ENCODE measurements at regions not wholly inside any gene's neighbourhood (a gene's known extent, or its start where the extent isn't known, plus 50 kb on each side); places are given as distances from the start of the nearest gene placed in this dataset.

DNA sequence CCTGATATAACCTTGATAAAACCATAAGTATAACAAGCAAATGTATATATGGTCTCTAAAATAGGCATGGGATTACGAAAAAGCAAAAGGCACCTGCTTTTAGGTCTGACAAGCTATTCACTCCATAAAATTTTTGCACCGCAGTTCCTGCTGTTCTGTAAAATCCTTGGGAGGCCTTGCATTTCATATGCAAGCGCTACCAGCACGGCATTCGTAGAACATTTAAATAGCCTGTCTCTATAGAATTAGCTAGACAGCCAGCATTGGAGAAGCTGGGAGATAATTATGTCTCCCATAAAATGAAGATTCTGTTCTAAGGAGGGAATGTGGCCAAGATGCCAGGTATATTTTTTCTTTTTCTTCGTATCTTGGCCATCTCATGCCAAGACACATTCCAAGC is 64.5 kb upstream of the ATXN1 start:
- Histone ChIP-seq H4K20me1 (ENCODE audit: insufficient read depth, low read length) (no peaks in the 10 kb centered on the region), H2AFZ (ENCODE audit: low read length) (no peak overlapping the region), H3K79me2 (ENCODE audit: insufficient read depth, low read depth, low read length) (no peaks in the 10 kb centered on the region), H3K4me3 (ENCODE audit: low read depth, low read length, poor library complexity, severe bottlenecking) (no peak overlapping the region), H3K9me2 (ENCODE audit: insufficient read depth, low read length) (no peaks in the 10 kb centered on the region), H3K36me3 (ENCODE audit: insufficient read depth, low read length) (no peaks in the 10 kb centered on the region), H3K27ac (ENCODE audit: low read depth, low read length, poor library complexity, severe bottlenecking) (no peak overlapping the region), H3K4me1 (ENCODE audit: insufficient read depth, low read length, poor library complexity, severe bottlenecking) (no peaks in the 10 kb centered on the region), H3K9me3 (ENCODE audit: low read length) (no peaks in the 10 kb centered on the region), H3K4me2 (ENCODE audit: low read length) (no peak overlapping the region)
- ChIA-PET CTCF (ENCODE audit: unreplicated experiment) (no interaction called here), POLR2A (interaction anchor here (0.9 to 1.0 kb wide), 2 partner anchors 11 to 24 kb away, joined by 3 to 4 read pairs; no protein-coding TSS in a partner anchor)
- no peak for DNase-seq (ENCODE audit: low spot score)
- TF ChIP-seq, protein P1, sequence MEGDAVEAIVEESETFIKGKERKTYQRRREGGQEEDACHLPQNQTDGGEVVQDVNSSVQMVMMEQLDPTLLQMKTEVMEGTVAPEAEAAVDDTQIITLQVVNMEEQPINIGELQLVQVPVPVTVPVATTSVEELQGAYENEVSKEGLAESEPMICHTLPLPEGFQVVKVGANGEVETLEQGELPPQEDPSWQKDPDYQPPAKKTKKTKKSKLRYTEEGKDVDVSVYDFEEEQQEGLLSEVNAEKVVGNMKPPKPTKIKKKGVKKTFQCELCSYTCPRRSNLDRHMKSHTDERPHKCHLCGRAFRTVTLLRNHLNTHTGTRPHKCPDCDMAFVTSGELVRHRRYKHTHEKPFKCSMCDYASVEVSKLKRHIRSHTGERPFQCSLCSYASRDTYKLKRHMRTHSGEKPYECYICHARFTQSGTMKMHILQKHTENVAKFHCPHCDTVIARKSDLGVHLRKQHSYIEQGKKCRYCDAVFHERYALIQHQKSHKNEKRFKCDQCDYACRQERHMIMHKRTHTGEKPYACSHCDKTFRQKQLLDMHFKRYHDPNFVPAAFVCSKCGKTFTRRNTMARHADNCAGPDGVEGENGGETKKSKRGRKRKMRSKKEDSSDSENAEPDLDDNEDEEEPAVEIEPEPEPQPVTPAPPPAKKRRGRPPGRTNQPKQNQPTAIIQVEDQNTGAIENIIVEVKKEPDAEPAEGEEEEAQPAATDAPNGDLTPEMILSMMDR (conservative IDR thresholded peaks at IDR 0.05; ENCODE audit: low read length), result no peak
- intact Hi-C loops (cut with micrococcal nuclease; ENCODE audit: unreplicated experiment), result no loop called here
- BruUV-seq (replicated peaks), result no TSS peak

DNA sequence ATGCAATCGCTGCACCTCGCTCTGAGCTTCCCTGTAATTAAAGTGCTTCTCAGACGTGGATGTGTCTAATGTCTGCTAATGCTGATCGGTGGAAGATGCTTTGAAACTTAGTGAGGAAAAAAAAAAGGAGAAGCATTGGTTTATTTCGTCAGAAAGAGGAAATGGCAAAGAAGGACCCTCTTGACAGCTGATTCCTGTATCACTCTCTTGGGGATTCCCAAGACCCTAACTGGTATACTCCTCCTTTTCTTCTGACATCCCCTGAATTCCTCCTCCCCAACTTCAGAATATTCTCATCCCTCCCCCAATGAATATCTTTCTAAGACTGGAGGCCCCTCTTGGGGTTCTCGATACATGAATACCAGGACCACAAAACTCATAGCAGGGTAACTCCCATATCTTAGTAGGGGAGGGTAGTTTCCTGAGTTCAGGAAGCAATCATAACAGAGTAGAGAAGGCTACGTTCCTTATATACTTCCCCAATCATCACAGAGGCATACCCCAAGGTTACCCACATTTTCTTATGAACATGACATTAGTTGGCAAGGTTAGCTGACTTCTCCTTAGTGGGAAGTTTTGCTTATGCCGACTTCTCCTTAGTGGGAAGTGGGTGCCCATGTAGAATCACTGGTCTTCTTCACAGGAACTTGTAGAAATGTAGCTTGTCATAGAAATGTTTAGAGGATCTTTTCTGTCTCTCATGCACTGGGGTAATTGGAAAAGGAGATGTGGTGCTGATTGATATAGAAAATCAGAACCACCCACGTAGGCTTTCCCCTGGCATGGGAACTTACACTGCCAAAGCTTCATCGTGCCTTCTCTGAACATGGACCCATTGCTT is 63.8 kb upstream of the ATXN1 start:
- TF ChIP-seq EZH2phosphoT487 (IDR thresholded peaks at IDR 0.05; ENCODE audit: borderline replicate concordance, low read depth, low read length), result no peak
- TF ChIP-seq, protein P1 (conservative IDR thresholded peaks at IDR 0.05; ENCODE audit: low read length), result no peak
- intact Hi-C loops (cut with micrococcal nuclease; ENCODE audit: unreplicated experiment), result no loop called here
- Histone ChIP-seq H3K36me3 (ENCODE audit: insufficient read depth, low read length) (no peaks in the 10 kb centered on the region), H3K79me2 (ENCODE audit: insufficient read depth, low read depth, low read length) (no peaks in the 10 kb centered on the region), H3K27ac (ENCODE audit: low read depth, low read length, poor library complexity, severe bottlenecking) (no peak overlapping the region), H3K4me2 (ENCODE audit: low read length) (no peak overlapping the region), H2AFZ (ENCODE audit: low read length) (no peak overlapping the region), H3K9me2 (ENCODE audit: insufficient read depth, low read length) (no peaks in the 10 kb centered on the region), H3K9me3 (ENCODE audit: low read length) (no peaks in the 10 kb centered on the region), H3K4me1 (ENCODE audit: insufficient read depth, low read length, poor library complexity, severe bottlenecking) (no peaks in the 10 kb centered on the region), H3K4me3 (ENCODE audit: low read depth, low read length, poor library complexity, severe bottlenecking) (no peak overlapping the region), H4K20me1 (ENCODE audit: insufficient read depth, low read length) (no peaks in the 10 kb centered on the region)
- no peak for DNase-seq (ENCODE audit: low spot score)
- ChIA-PET CTCF (ENCODE audit: unreplicated experiment) (no interaction called here), POLR2A (interaction anchor here (0.9 kb wide), 1 partner anchor 12 kb away, joined by 3 read pairs; no protein-coding TSS in a partner anchor)
- no TSS peak for BruUV-seq (replicated peaks)

DNA sequence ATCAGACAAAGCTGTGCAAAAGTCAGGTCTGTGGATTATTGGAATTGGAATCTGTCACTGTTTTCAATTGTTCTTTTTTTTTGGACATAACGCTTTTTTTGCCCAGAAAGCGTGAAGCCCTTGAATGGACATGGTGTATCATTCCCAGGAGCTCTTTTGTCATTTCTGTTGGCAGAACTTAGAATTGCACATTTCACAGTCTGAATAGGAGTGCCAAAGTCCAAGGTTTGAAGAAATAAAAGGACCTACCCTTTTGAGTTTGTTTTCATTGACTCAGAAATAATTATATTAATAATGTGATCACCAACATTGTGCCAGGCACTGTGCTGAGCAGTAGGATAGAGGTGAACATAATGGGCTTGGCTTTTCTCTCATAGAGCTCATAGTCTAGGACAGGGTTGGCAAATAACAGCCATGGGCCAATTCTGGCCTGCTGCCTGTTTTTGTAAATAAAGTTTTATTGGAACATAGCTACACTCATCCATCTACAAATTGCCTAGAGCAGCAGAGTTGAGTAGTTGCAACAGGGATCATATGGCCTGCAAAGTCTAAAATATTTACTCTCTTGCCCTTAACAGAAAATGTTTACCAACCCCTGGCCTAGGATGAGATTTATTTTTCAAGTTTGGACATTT is 62.6 kb upstream of the ATXN1 start:
- Histone ChIP-seq H3K4me1 (ENCODE audit: insufficient read depth, low read length, poor library complexity, severe bottlenecking) (no peaks in the 10 kb centered on the region), H3K27ac (ENCODE audit: low read depth, low read length, poor library complexity, severe bottlenecking) (no peak overlapping the region), H3K9me3 (ENCODE audit: low read length) (no peaks in the 10 kb centered on the region), H3K4me2 (ENCODE audit: low read length) (no peak overlapping the region), H3K36me3 (ENCODE audit: insufficient read depth, low read length) (no peaks in the 10 kb centered on the region), H3K9me2 (ENCODE audit: insufficient read depth, low read length) (no peaks in the 10 kb centered on the region), H4K20me1 (ENCODE audit: insufficient read depth, low read length) (no peaks in the 10 kb centered on the region), H3K4me3 (ENCODE audit: low read depth, low read length, poor library complexity, severe bottlenecking) (no peak overlapping the region), H2AFZ (ENCODE audit: low read length) (no peak overlapping the region), H3K79me2 (ENCODE audit: insufficient read depth, low read depth, low read length) (no peaks in the 10 kb centered on the region)
- TF ChIP-seq, protein P1 (conservative IDR thresholded peaks at IDR 0.05; ENCODE audit: low read length), result no peak
- TF ChIP-seq EZH2phosphoT487 (IDR thresholded peaks at IDR 0.05; ENCODE audit: borderline replicate concordance, low read depth, low read length), result no peak
- CTCF ChIA-PET (ENCODE audit: unreplicated experiment), result no interaction called here
- BruUV-seq (replicated peaks), result no TSS peak
- no peak for DNase-seq (ENCODE audit: low spot score)
- POLR2A ChIA-PET, result interaction anchor here (1.2 kb wide), 1 partner anchor 23 kb away, joined by 3 read pairs; no protein-coding TSS in a partner anchor
- intact Hi-C loops (cut with micrococcal nuclease; ENCODE audit: unreplicated experiment), result no loop called here
